Mesenchymal stem cell (in vitro differentiated cells and primary cell): ENCODE measurements at regions not wholly inside any gene's neighbourhood (a gene's known extent, or its start where the extent isn't known, plus 50 kb on each side); places are given as distances from the start of the nearest gene placed in this dataset.

Source experiments
- DNase-seq: peaks from one replicate; pipeline ENCODE4 v3.0.0-alpha.2; 2013
- H2AFZ ChIP-seq: one replicate; pipeline ENCODE4 v1.6.1; 2013; ENCODE audit warnings: low read depth, mild to moderate bottlenecking, control low read depth, inconsistent platforms, low read length, moderate library complexity
- H2AK5ac ChIP-seq: 2 replicates; pipeline ENCODE4 v1.6.1; 2013; ENCODE audit warnings: low read length, moderate library complexity, mild to moderate bottlenecking, inconsistent platforms; ENCODE audit not compliant: severe bottlenecking
- H2BK120ac ChIP-seq: one replicate; pipeline ENCODE4 v1.6.1; 2013; ENCODE audit warnings: low read depth, mild to moderate bottlenecking, inconsistent platforms, low read length, moderate library complexity
- H2BK12ac ChIP-seq, 2 experiments: one replicate each; pipeline ENCODE4 v1.6.1; 2013; ENCODE audit warnings: inconsistent platforms in 2 of 2, low read length in 2 of 2, mild to moderate bottlenecking in 2 of 2, moderate library complexity in 2 of 2, control low read depth in 1 of 2
- H2BK15ac ChIP-seq: one replicate; pipeline ENCODE4 v1.6.1; 2013; ENCODE audit warnings: mild to moderate bottlenecking, low read depth, inconsistent platforms; ENCODE audit not compliant: poor library complexity, severe bottlenecking
- H2BK5ac ChIP-seq: 2 replicates; pipeline ENCODE4 v1.6.1; 2013; ENCODE audit warnings: low read depth, mild to moderate bottlenecking, low read length, control low read depth, inconsistent platforms; ENCODE audit not compliant: poor library complexity, severe bottlenecking
- H3K14ac ChIP-seq, 2 experiments: one replicate each; pipeline ENCODE4 v1.6.1; 2013; ENCODE audit warnings: inconsistent platforms in 2 of 2, low read length in 2 of 2, control low read depth in 1 of 2, mild to moderate bottlenecking in 1 of 2, moderate library complexity in 1 of 2
- H3K18ac ChIP-seq, 2 experiments: one replicate each; pipeline ENCODE4 v1.6.1; 2013; ENCODE audit warnings: inconsistent platforms in 2 of 2, low read length in 2 of 2, control low read depth in 1 of 2, low read depth in 1 of 2, mild to moderate bottlenecking in 1 of 2
- H3K23ac ChIP-seq, 2 experiments: one replicate each; pipeline ENCODE4 v1.6.1; 2013; ENCODE audit warnings: inconsistent platforms in 2 of 2, low read length in 2 of 2, mild to moderate bottlenecking in 2 of 2, moderate library complexity in 2 of 2, control low read depth in 1 of 2
- H3K27ac ChIP-seq: 2 replicates; pipeline ENCODE4 v1.5.1; 2013; ENCODE audit warnings: mild to moderate bottlenecking, moderate library complexity, low read length, control low read depth, inconsistent platforms; ENCODE audit not compliant: poor library complexity, severe bottlenecking
- H3K27me3 ChIP-seq, 2 experiments: 2 replicates each; pipeline versions ENCODE4 v1.6.1 to v1.7.0; 2013; ENCODE audit warnings: low read length in 2 of 2, mild to moderate bottlenecking in 2 of 2, moderate library complexity in 2 of 2, control low read depth in 1 of 2, inconsistent platforms in 1 of 2; ENCODE audit not compliant: control insufficient read depth in 1 of 2, insufficient read depth in 1 of 2
- H3K36me3 ChIP-seq, 2 experiments: 2 replicates each; pipeline versions ENCODE4 v1.6.1 to v1.7.0; 2013; ENCODE audit warnings: low read length in 2 of 2, control low read depth in 1 of 2, inconsistent platforms in 1 of 2, low read depth in 1 of 2, mild to moderate bottlenecking in 1 of 2; ENCODE audit not compliant: insufficient read depth in 2 of 2, control insufficient read depth in 1 of 2
- H3K4ac ChIP-seq, 2 experiments: one replicate each; pipeline ENCODE4 v1.6.1; 2013; ENCODE audit warnings: inconsistent platforms in 2 of 2, low read length in 2 of 2, mild to moderate bottlenecking in 2 of 2, moderate library complexity in 2 of 2, control low read depth in 1 of 2, low read depth in 1 of 2
- H3K4me1 ChIP-seq: 2 replicates; pipeline ENCODE4 v1.6.1; 2013; ENCODE audit warnings: low read depth, low read length, control low read depth; ENCODE audit not compliant: control insufficient read depth, insufficient read depth
- H3K4me2 ChIP-seq: 2 replicates; pipeline ENCODE4 v1.6.1; 2013; ENCODE audit warnings: low read length, mild to moderate bottlenecking, inconsistent platforms; ENCODE audit not compliant: poor library complexity, severe bottlenecking
- H3K4me3 ChIP-seq, 2 experiments: 2 replicates each; pipeline versions ENCODE4 v1.5.1 to v1.7.0; 2013; ENCODE audit warnings: low read length in 2 of 2, mild to moderate bottlenecking in 2 of 2, control low read depth in 1 of 2, low read depth in 1 of 2; ENCODE audit not compliant: insufficient read depth in 1 of 2
- H3K79me1 ChIP-seq: replicated peaks from 2 replicates; pipeline ENCODE4 v1.6.1; 2013; ENCODE audit warnings: mild to moderate bottlenecking, control low read depth, low read length, inconsistent platforms; ENCODE audit not compliant: poor library complexity, severe bottlenecking
- H3K9ac ChIP-seq: 2 replicates; pipeline ENCODE4 v1.7.0; 2013; ENCODE audit warnings: mild to moderate bottlenecking, low read length, moderate library complexity
- H3K9me3 ChIP-seq: 2 replicates; pipeline ENCODE4 v1.7.0; 2013; ENCODE audit warnings: mild to moderate bottlenecking, low read length; ENCODE audit not compliant: control insufficient read depth
- H4K8ac ChIP-seq: one replicate; pipeline ENCODE4 v1.6.1; 2013; ENCODE audit warnings: inconsistent platforms, mild to moderate bottlenecking, low read length, moderate library complexity
- H4K91ac ChIP-seq: one replicate; pipeline ENCODE4 v1.6.1; 2013; ENCODE audit warnings: mild to moderate bottlenecking, low read length, inconsistent platforms
- WGBS: methylation state at CpG from one replicate; pipeline ENCODE4 v1.1.7; 2013; ENCODE audit warnings: mixed read lengths; 5-methylcytosine and 5-hydroxymethylcytosine counted together

GRCh38 chr17:69914520-69914919 is 160.5 kb upstream of the KCNJ16 start:
- no peak overlapping the region for H3K18ac ChIP-seq
- H2BK15ac ChIP-seq, result no peak overlapping the region
- H3K4me3 ChIP-seq, result no peak overlapping the region
- no peak overlapping the region for H2AFZ ChIP-seq
- H3K4me2 ChIP-seq, result no peak overlapping the region
- no peak overlapping the region for H3K23ac ChIP-seq
- WGBS, result 97% methylated on average over 1 of the region's 1 CpG
- no peak overlapping the region for H2AK5ac ChIP-seq
- H2BK120ac ChIP-seq, result no peak overlapping the region
- H3K79me1 ChIP-seq, result no peaks in the 10 kb centered on the region
- H2BK12ac ChIP-seq, result no peak overlapping the region
- no peaks in the 10 kb centered on the region for H3K27me3 ChIP-seq
- H4K91ac ChIP-seq, result no peak overlapping the region
- DNase-seq, result no peak
- H3K4ac ChIP-seq, result no peak overlapping the region
- no peaks in the 10 kb centered on the region for H3K9me3 ChIP-seq
- no peaks in the 10 kb centered on the region for H3K4me1 ChIP-seq
- no peak overlapping the region for H3K14ac ChIP-seq
- no peak overlapping the region for H3K9ac ChIP-seq
- no peak overlapping the region for H4K8ac ChIP-seq
- no peak overlapping the region for H3K27ac ChIP-seq
- H3K36me3 ChIP-seq, result no peaks in the 10 kb centered on the region
- H2BK5ac ChIP-seq, result no peak overlapping the region

- Histone ChIP-seq H3K79me1 (no peaks in the 10 kb centered on the region), H3K4me2 (no peak overlapping the region), H3K23ac (no peak overlapping the region), H2AFZ (no peak overlapping the region), H3K27me3 (no peaks in the 10 kb centered on the region), H3K14ac (no peak overlapping the region), H3K9me3 (peaks cover 3% of the 10 kb centered on the region), H2BK15ac (no peak overlapping the region), H4K91ac (no peak overlapping the region), H2BK5ac (no peak overlapping the region), H2BK12ac (no peak overlapping the region), H3K18ac (no peak overlapping the region), H3K4ac (no peak overlapping the region), H3K4me3 (no peak overlapping the region), H3K4me1 (no peaks in the 10 kb centered on the region), H2BK120ac (no peak overlapping the region), H4K8ac (no peak overlapping the region), H3K27ac (no peak overlapping the region), H3K9ac (no peak overlapping the region), H3K36me3 (no peaks in the 10 kb centered on the region), H2AK5ac (no peak overlapping the region)
- WGBS, result 86% methylated on average over 2 of the region's 2 CpGs
- DNase-seq, result no peak
Observed at GRCh38 chr17:69916761-69917160, 158.3 kb upstream of the KCNJ16 start.

- H3K4me2 ChIP-seq, result no peak overlapping the region
- H2BK12ac ChIP-seq, result no peak overlapping the region
- H3K4me1 ChIP-seq, result no peaks in the 10 kb centered on the region
- no peak overlapping the region for H2AK5ac ChIP-seq
- no peaks in the 10 kb centered on the region for H3K36me3 ChIP-seq
- H2BK120ac ChIP-seq, result no peak overlapping the region
- H4K91ac ChIP-seq, result no peak overlapping the region
- H3K27me3 ChIP-seq, result no peaks in the 10 kb centered on the region
- DNase-seq, result no peak
- H3K79me1 ChIP-seq, result no peaks in the 10 kb centered on the region
- no peak overlapping the region for H3K23ac ChIP-seq
- peaks cover 3% of the 10 kb centered on the region for H3K9me3 ChIP-seq
- no peak overlapping the region for H3K9ac ChIP-seq
- H2BK5ac ChIP-seq, result no peak overlapping the region
- no peak overlapping the region for H2AFZ ChIP-seq
- no peak overlapping the region for H2BK15ac ChIP-seq
- H3K27ac ChIP-seq, result no peak overlapping the region
- H4K8ac ChIP-seq, result no peak overlapping the region
- H3K4ac ChIP-seq, result no peak overlapping the region
- H3K14ac ChIP-seq, result no peak overlapping the region
- no peak overlapping the region for H3K4me3 ChIP-seq
- H3K18ac ChIP-seq, result no peak overlapping the region
- WGBS, result 94% methylated on average over 3 of the region's 4 CpGs
Observed at GRCh38 chr17:69918164-69918563, 156.9 kb upstream of the KCNJ16 start.

GRCh38 chr17:69919789-69920188 is 155.2 kb upstream of the KCNJ16 start:
- Histone ChIP-seq H3K4ac (no peak overlapping the region), H3K36me3 (no peaks in the 10 kb centered on the region), H3K4me2 (no peak overlapping the region), H2BK5ac (no peak overlapping the region), H3K4me3 (no peak overlapping the region), H3K23ac (no peak overlapping the region), H3K79me1 (no peaks in the 10 kb centered on the region), H3K14ac (no peak overlapping the region), H4K91ac (no peak overlapping the region), H3K27me3 (no peaks in the 10 kb centered on the region), H2BK15ac (no peak overlapping the region), H3K4me1 (no peaks in the 10 kb centered on the region), H3K27ac (no peak overlapping the region), H3K9ac (no peak overlapping the region), H3K18ac (no peak overlapping the region), H3K9me3 (peaks cover 3% of the 10 kb centered on the region), H2AFZ (no peak overlapping the region), H4K8ac (no peak overlapping the region), H2BK12ac (no peak overlapping the region), H2AK5ac (no peak overlapping the region), H2BK120ac (no peak overlapping the region)
- no peak for DNase-seq
- no CpG with 5 or more reads among the region's 2 CpGs for WGBS
